ENCODE measurements at regions not wholly inside any gene's neighbourhood (a gene's known extent, or its start where the extent isn't known, plus 50 kb on each side); places are given as distances from the start of the nearest gene placed in this dataset.

- no peak for DNase-seq
Measured at GRCh38 chr7:17485904-17486303, 187.5 kb downstream of the AHR start.

- no peak for DNase-seq
Measured at GRCh38 chr7:17486835-17487234, 188.4 kb downstream of the AHR start.

- DNase-seq, result no peak
Measured at GRCh38 chr7:17487343-17487742, 188.9 kb downstream of the AHR start.

GRCh38 chr7:17488829-17489228 is 190.4 kb downstream of the AHR start:
- no peak for DNase-seq

- DNase-seq, result no peak
Measured at GRCh38 chr7:17489961-17490360, 191.5 kb downstream of the AHR start.

GRCh38 chr7:17490825-17491224 is 192.4 kb downstream of the AHR start:
- no peak for DNase-seq

- DNase-seq, result no peak
Measured at GRCh38 chr7:17492437-17492836, 194.0 kb downstream of the AHR start.

- no peak for DNase-seq
Measured at GRCh38 chr7:17493446-17493845, 195.0 kb downstream of the AHR start.

- no peak for DNase-seq
Measured at GRCh38 chr7:17495655-17496394, 197.4 kb downstream of the AHR start.

GRCh38 chr7:17497136-17497535 is 198.7 kb downstream of the AHR start:
- DNase-seq, result no peak

- DNase-seq, result no peak
Measured at GRCh38 chr7:17497549-17498167, 199.2 kb downstream of the AHR start.

GRCh38 chr7:17498230-17498629 is 199.8 kb downstream of the AHR start:
- DNase-seq, result no peak

GRCh38 chr7:17500736-17501135 is 202.3 kb downstream of the AHR start:
- DNase-seq, result no peak

- no peak for DNase-seq
Measured at GRCh38 chr7:17501441-17502212, 203.2 kb downstream of the AHR start.

- no peak for DNase-seq
Measured at GRCh38 chr7:17502213-17503060, 204.0 kb downstream of the AHR start.

GRCh38 chr7:17506095-17506494 is 207.6 kb downstream of the AHR start:
- no peak for DNase-seq

- DNase-seq, result no peak
Measured at GRCh38 chr7:17506596-17506995, 208.1 kb downstream of the AHR start.

- DNase-seq, result no peak
Measured at GRCh38 chr7:17507717-17508116, 209.3 kb downstream of the AHR start.

GRCh38 chr7:17512181-17512675 is 213.8 kb downstream of the AHR start:
- DNase-seq, result no peak

- DNase-seq, result no peak
Measured at GRCh38 chr7:17516771-17517170, 218.3 kb downstream of the AHR start.

- DNase-seq, result no peak
Measured at GRCh38 chr7:17520941-17521340, 222.5 kb downstream of the AHR start.

GRCh38 chr7:17521437-17521836 is 223.0 kb downstream of the AHR start:
- DNase-seq, result no peak

All from stimulated activated CD4-positive, alpha-beta T cell treated with anti-CD3 and anti-CD28 coated beads, Interleukin-2, amount 100 ng/mL, for 48 hours (primary cell).